Smooth muscle cell (in vitro differentiated cells): ENCODE measurements at regions not wholly inside any gene's neighbourhood (a gene's known extent, or its start where the extent isn't known, plus 50 kb on each side); places are given as distances from the start of the nearest gene placed in this dataset.

Experiments used
- DNase-seq: peaks from one replicate; lab custom pipeline; 2025; ENCODE audit not compliant: unreplicated experiment; lab: John Stamatoyannopoulos, UW
- H2AFZ ChIP-seq: fragments of 200-600 bp; sonication (generic); 2 replicates; pipeline ENCODE4 v1.6.0; 2016; ENCODE audit warnings: antibody characterized with exemption, low read depth, mild to moderate bottlenecking
- H3F3A ChIP-seq: fragments of 200-600 bp; sonication (generic); 2 replicates; pipeline ENCODE4 v1.6.0; 2017; ENCODE audit warnings: antibody characterized with exemption, low read depth
- H3K27ac ChIP-seq: fragments of 200-600 bp; sonication (generic); 2 replicates; pipeline ENCODE4 v1.5.1; 2016; ENCODE audit warnings: low read depth, mild to moderate bottlenecking
- H3K27me3 ChIP-seq: fragments of 200-600 bp; sonication (generic); 2 replicates; pipeline ENCODE4 v1.6.1; 2016; ENCODE audit warnings: low read depth, mild to moderate bottlenecking
- H3K36me3 ChIP-seq: fragments of 200-600 bp; sonication (generic); 2 replicates; pipeline ENCODE4 v1.5.1; 2016; ENCODE audit warnings: low read depth
- H3K4me1 ChIP-seq: fragments of 200-600 bp; sonication (generic); 2 replicates; pipeline ENCODE4 v1.5.1; 2016; ENCODE audit warnings: low read depth
- H3K4me2 ChIP-seq: fragments of 200-600 bp; sonication (generic); 2 replicates; pipeline ENCODE4 v1.6.0; 2016; ENCODE audit warnings: mild to moderate bottlenecking
- H3K4me3 ChIP-seq: fragments of 200-600 bp; sonication (generic); 2 replicates; pipeline ENCODE4 v1.5.1; 2016; ENCODE audit warnings: mild to moderate bottlenecking
- H3K79me2 ChIP-seq: fragments of 200-600 bp; sonication (generic); 2 replicates; pipeline ENCODE4 v1.6.0; 2016; ENCODE audit warnings: low read depth, mild to moderate bottlenecking
- H3K9ac ChIP-seq: fragments of 200-600 bp; sonication (generic); 2 replicates; pipeline ENCODE4 v1.6.0; 2016; ENCODE audit warnings: low read depth
- H3K9me3 ChIP-seq: fragments of 200-600 bp; sonication (generic); replicated peaks from 2 replicates; pipeline ENCODE4 v1.5.1; 2016; ENCODE audit warnings: low read depth
- H4K20me1 ChIP-seq: fragments of 200-600 bp; sonication (generic); 2 replicates; pipeline ENCODE4 v1.6.0; 2016; ENCODE audit warnings: low read depth
- CTCF ChIP-seq: fragments of 200-600 bp; sonication (generic); IDR thresholded peaks from 2 replicates; pipeline ENCODE4 v1.5.1; 2017; ENCODE audit warnings: borderline replicate concordance, mild to moderate bottlenecking, antibody characterized with exemption; ENCODE audit not compliant: insufficient read depth, poor library complexity, severe bottlenecking
- WGBS: methylation state at CpG from one replicate; pipeline ENCODE4 v1.1.7; 2016; ENCODE audit warnings: low lambda C conversion rate; 5-methylcytosine and 5-hydroxymethylcytosine counted together

- WGBS = 87% methylated on average over 5 of the region's 5 CpGs
- no peak overlapping the region for H3K4me2 ChIP-seq
Observed at GRCh38 chr6:94300424-94301144, 881.2 kb upstream of the EPHA7 start.

GRCh38 chr6:94289131-94289530 is 869.8 kb upstream of the EPHA7 start:
- H3K79me2 ChIP-seq = no peaks in the 10 kb centered on the region
- H3K9ac ChIP-seq = no peak overlapping the region
- H3K4me2 ChIP-seq = no peak overlapping the region
- no peak for TF ChIP-seq CTCF
- H2AFZ ChIP-seq = peak overlapping the region; percentile 6
- DNase-seq = no peak
- H3K27me3 ChIP-seq = no peaks in the 10 kb centered on the region
- peaks cover 19% of the 10 kb centered on the region for H3K4me1 ChIP-seq
- H3F3A ChIP-seq = no peaks in the 10 kb centered on the region
- H3K9me3 ChIP-seq = no peaks in the 10 kb centered on the region
- 78% methylated on average over 6 of the region's 6 CpGs for WGBS
- H3K27ac ChIP-seq = no peak overlapping the region
- H3K4me3 ChIP-seq = no peak overlapping the region
- no peaks in the 10 kb centered on the region for H4K20me1 ChIP-seq
- no peaks in the 10 kb centered on the region for H3K36me3 ChIP-seq

More at GRCh38 chr6:94300424-94301144, 881.2 kb upstream of the EPHA7 start:
- Histone ChIP-seq H3K36me3 (no peaks in the 10 kb centered on the region), H3F3A (no peaks in the 10 kb centered on the region), H2AFZ (no peak overlapping the region), H3K9ac (no peak overlapping the region), H3K79me2 (no peaks in the 10 kb centered on the region), H4K20me1 (no peaks in the 10 kb centered on the region), H3K4me3 (no peak overlapping the region), H3K27me3 (no peaks in the 10 kb centered on the region), H3K4me1 (no peaks in the 10 kb centered on the region), H3K27ac (no peak overlapping the region), H3K9me3 (no peaks in the 10 kb centered on the region)
- DNase-seq = no peak
- TF ChIP-seq CTCF = no peak

DNA sequence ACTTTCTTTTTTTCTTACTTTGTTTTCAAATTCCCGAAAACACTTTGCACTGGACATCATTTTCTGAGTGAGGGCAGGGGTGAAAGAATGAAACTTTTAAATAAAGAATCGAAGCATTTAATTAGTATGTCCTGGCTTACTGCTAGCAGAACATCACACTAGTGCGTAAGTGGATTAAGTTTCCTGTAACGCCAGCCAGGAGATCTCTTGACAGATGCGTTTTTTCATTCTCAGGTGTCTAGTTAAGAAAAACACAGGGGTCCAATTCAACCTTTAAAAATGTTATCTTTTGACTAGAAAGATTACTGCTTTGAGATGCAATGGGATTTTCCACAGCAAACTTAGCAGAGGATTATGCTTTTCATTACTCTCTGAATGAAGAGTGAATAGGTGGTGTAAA is 858.8 kb upstream of the EPHA7 start:
- Histone ChIP-seq H3K27me3 (no peaks in the 10 kb centered on the region), H3K9me3 (no peaks in the 10 kb centered on the region), H3K9ac (no peak overlapping the region), H3K79me2 (no peaks in the 10 kb centered on the region), H3F3A (no peaks in the 10 kb centered on the region), H3K4me3 (no peak overlapping the region), H2AFZ (no peak overlapping the region), H3K36me3 (no peaks in the 10 kb centered on the region), H3K27ac (no peak overlapping the region), H3K4me1 (peaks cover 24% of the 10 kb centered on the region), H3K4me2 (no peak overlapping the region), H4K20me1 (no peaks in the 10 kb centered on the region)
- WGBS = 79% methylated on average over 5 of the region's 5 CpGs
- DNase-seq = no peak
- no peak for TF ChIP-seq CTCF

DNA sequence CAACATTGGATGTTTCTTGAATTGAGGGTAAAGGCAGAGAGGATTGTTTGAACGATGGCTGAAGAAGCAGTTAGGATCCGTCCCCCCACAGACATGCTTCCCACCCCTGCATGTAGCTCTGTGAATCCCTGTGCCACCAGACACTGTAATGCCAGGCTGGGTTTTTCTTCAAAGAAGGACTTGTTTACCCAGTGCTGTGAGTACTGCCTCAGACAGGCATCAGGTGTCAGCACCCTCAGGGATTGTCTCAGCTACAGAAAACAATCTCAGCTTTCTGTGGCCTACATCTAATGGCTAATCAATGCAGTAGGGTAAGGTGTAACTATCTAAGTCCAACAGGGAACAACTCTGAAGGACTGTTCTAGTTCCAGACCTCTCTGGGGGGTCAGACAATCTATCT is 853.0 kb upstream of the EPHA7 start:
- no peaks in the 10 kb centered on the region for H3K9me3 ChIP-seq
- H3K27ac ChIP-seq = no peak overlapping the region
- no peak for TF ChIP-seq CTCF
- H3K4me1 ChIP-seq = peaks cover 25% of the 10 kb centered on the region
- H3K9ac ChIP-seq = no peak overlapping the region
- no peak overlapping the region for H3K4me3 ChIP-seq
- H4K20me1 ChIP-seq = no peaks in the 10 kb centered on the region
- 80% methylated on average over 2 of the region's 2 CpGs for whole genome bisulfite sequencing
- no peak overlapping the region for H3K4me2 ChIP-seq
- peaks cover 5% of the 10 kb centered on the region for H3F3A ChIP-seq
- H3K36me3 ChIP-seq = no peaks in the 10 kb centered on the region
- no peaks in the 10 kb centered on the region for H3K79me2 ChIP-seq
- H2AFZ ChIP-seq = no peak overlapping the region
- no peak for DNase-seq
- no peaks in the 10 kb centered on the region for H3K27me3 ChIP-seq
